ENCODE measurements at regions not wholly inside any gene's neighbourhood (a gene's known extent, or its start where the extent isn't known, plus 50 kb on each side); places are given as distances from the start of the nearest gene placed in this dataset.
"Not testable (repeated sequence)": the region's sequence is repeated elsewhere in the genome, so short reads cannot be mapped to it uniquely, and the experiment has no call there.

DNA sequence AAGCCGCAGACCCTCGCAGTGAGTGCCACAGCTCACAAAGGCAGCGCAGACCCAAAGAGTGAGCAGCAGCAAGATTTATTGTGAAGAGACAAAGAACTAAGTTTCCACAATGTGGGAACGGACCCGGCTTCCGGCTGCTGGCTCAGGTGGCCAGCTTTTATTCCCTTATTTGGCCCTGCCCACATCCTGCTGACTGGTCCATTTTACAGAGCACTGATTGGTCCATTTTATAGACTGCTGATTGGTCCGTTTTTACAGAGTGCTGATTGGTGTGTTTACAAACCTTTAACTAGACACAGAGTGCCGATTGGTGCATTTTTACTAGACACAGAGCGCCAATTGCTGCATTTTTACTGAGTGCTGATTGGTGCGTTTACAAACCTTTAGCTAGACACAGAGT lies 86.6 kb downstream of the RGS2 start:
- DNase-seq (ENCODE audit: extremely low read depth in 1 of 4, low spot score in 3 of 4); in situ Hi-C loops (cut with MboI); H3K9ac ChIP-seq (ENCODE audit: insufficient read depth in 1 of 2, low read depth in 2 of 2, low read length in 2 of 2); H4K20me1 ChIP-seq (replicated peaks; ENCODE audit: control insufficient read depth, insufficient read depth, low read length); H3K9me3 ChIP-seq (replicated peaks; ENCODE audit: control insufficient read depth, insufficient read depth, low read depth, low read length); BruUV-seq (replicated peaks); FAIRE-seq; H3K79me2 ChIP-seq (ENCODE audit: control insufficient read depth, insufficient read depth, low read length); H2AFZ ChIP-seq (ENCODE audit: low read depth, low read length); H3K9me1 ChIP-seq (ENCODE audit: control insufficient read depth, insufficient read depth, low read length); H3K4me1 ChIP-seq (replicated peaks in 1 of 2; ENCODE audit: control insufficient read depth in 2 of 2, insufficient read depth in 2 of 2, low read length in 2 of 2); H3K36me3 ChIP-seq (ENCODE audit: control insufficient read depth, insufficient read depth, low read length); H3K4me2 ChIP-seq (ENCODE audit: insufficient read depth, low read length); H3K4me3 ChIP-seq; ATAC-seq; H3K27me3 ChIP-seq (ENCODE audit: control insufficient read depth in 2 of 2, insufficient read depth in 2 of 2, low read length in 2 of 2); intact Hi-C loops (cut with micrococcal nuclease); H3K27ac ChIP-seq (ENCODE audit: extremely low read depth, low read depth, low read length): not testable (repeated sequence)
- POLR2A ChIA-PET, result interaction anchor here (0.9 kb wide), 1 partner anchor 164 kb away, joined by 3 read pairs; the partner anchor contains the start of genes RO60 and UCHL5
- CTCF ChIA-PET (ENCODE audit: low intra/inter-chr PET ratio), result interaction anchor here (0.7 kb wide), 1 partner anchor 623 kb away, joined by 3 read pairs; no protein-coding TSS in a partner anchor
- 5% methylated on average over 10 of the region's 10 CpGs for WGBS (ENCODE audit: insufficient coverage, low coverage, missing lambda C conversion rate)
- TF ChIP-seq C11orf30 (IDR thresholded peaks at IDR 0.05; ENCODE audit: low read depth), result peak; percentile 63; the same call in 1 of the 2 replicates
- TF ChIP-seq ASH1L (IDR thresholded peaks at IDR 0.05; ENCODE audit: borderline replicate concordance, low read depth, partially characterized antibody), result peak; percentile 35
- peak in 1 of 2 experiments; percentile 92; a peak in 1 of 4 replicates for TF ChIP-seq SRF (CRISPR knock-in tag; IDR thresholded peaks at IDR 0.05)
- TF ChIP-seq ZNF316 (IDR thresholded peaks at IDR 0.05), result peak; percentile 82
- TF ChIP-seq NFYB (IDR thresholded peaks at IDR 0.05; ENCODE audit: extremely low read depth, insufficient read length), result peak; percentile 49
- peak; percentile 57 for TF ChIP-seq MAFG (tag; conservative IDR thresholded peaks at IDR 0.05)

DNA sequence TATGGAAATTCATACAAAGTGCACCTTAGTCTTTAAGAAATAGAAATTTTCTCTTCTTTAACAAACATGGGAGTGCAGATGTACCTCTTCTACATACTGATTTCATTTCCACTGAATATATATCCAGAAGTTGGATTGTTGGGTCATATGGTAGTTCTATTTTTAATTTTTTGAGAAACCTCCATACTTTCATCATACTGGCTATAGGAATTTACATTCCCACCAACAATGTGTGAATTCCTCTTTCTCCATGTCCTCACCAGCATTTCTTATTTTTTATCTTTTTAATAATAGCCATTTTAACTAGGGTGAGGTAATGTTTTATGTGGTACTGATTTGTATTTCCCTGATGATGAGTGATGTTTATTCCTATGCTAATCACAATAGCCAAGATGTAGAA lies 87.5 kb downstream of the RGS2 start:
- no peak for DNase-seq (ENCODE audit: extremely low read depth in 1 of 4, low spot score in 3 of 4)
- H3K4me2 ChIP-seq (ENCODE audit: insufficient read depth, low read length), result no peak overlapping the region
- BruUV-seq (replicated peaks), result no TSS peak
- no peaks in the 10 kb centered on the region for H3K36me3 ChIP-seq (ENCODE audit: control insufficient read depth, insufficient read depth, low read length)
- no peak overlapping the region for H3K4me3 ChIP-seq
- H3K9me1 ChIP-seq (ENCODE audit: control insufficient read depth, insufficient read depth, low read length), result no peaks in the 10 kb centered on the region
- no peaks in the 10 kb centered on the region for H4K20me1 ChIP-seq (replicated peaks; ENCODE audit: control insufficient read depth, insufficient read depth, low read length)
- no peak overlapping the region for H2AFZ ChIP-seq (ENCODE audit: low read depth, low read length)
- intact Hi-C loops (cut with micrococcal nuclease), result no loop called here
- POLR2A ChIA-PET, result no interaction called here
- no peak overlapping the region for H3K27ac ChIP-seq (ENCODE audit: extremely low read depth, low read depth, low read length)
- H3K9ac ChIP-seq (ENCODE audit: insufficient read depth in 1 of 2, low read depth in 2 of 2, low read length in 2 of 2), result no peak overlapping the region
- H3K9me3 ChIP-seq (replicated peaks; ENCODE audit: control insufficient read depth, insufficient read depth, low read depth, low read length), result no peaks in the 10 kb centered on the region
- no peak for FAIRE-seq
- CTCF ChIA-PET (ENCODE audit: low intra/inter-chr PET ratio), result no interaction called here
- no peaks in the 10 kb centered on the region for H3K4me1 ChIP-seq (replicated peaks in 1 of 2; ENCODE audit: control insufficient read depth in 2 of 2, insufficient read depth in 2 of 2, low read length in 2 of 2)
- ATAC-seq, result no peak
- peaks cover 0 to 3% of the 10 kb centered on the region in 2 experiments; a peak in 1 of 5 replicates for H3K27me3 ChIP-seq (ENCODE audit: control insufficient read depth in 2 of 2, insufficient read depth in 2 of 2, low read length in 2 of 2)
- TF ChIP-seq CSDE1 (IDR thresholded peaks at IDR 0.05) (no peak), SRF (CRISPR knock-in tag; IDR thresholded peaks at IDR 0.05) (no peak), SIRT6 (IDR thresholded peaks at IDR 0.05; ENCODE audit: low read depth, low read length) (no peak), HDGF (IDR thresholded peaks at IDR 0.05) (no peak), BCOR (IDR thresholded peaks at IDR 0.05) (no peak), ZNF197 (CRISPR knock-in tag; IDR thresholded peaks at IDR 0.05; ENCODE audit: low read depth) (no peak), NFATC3 (IDR thresholded peaks at IDR 0.05) (no peak)
- H3K79me2 ChIP-seq (ENCODE audit: control insufficient read depth, insufficient read depth, low read length), result no peaks in the 10 kb centered on the region
- in situ Hi-C loops (cut with MboI), result no loop called here

Data from K562 (cell line).